Activated CD4-positive, alpha-beta T cell treated with anti-CD3 and anti-CD28 coated beads for 48 hours (primary cell): ENCODE measurements at regions not wholly inside any gene's neighbourhood (a gene's known extent, or its start where the extent isn't known, plus 50 kb on each side); places are given as distances from the start of the nearest gene placed in this dataset.
"Not testable (repeated sequence)": the region's sequence is repeated elsewhere in the genome, so short reads cannot be mapped to it uniquely, and the experiment has no call there.

Experiments used
- DNase-seq: peaks from one replicate; pipeline ENCODE4 v3.0.0-alpha.2; 2020

GRCh38 chr11:19625438-19625837 lies 87.2 kb upstream of the NAV2 start:
- DNase-seq: no peak

GRCh38 chr11:19617696-19618523 lies 94.7 kb upstream of the NAV2 start:
- no peak for DNase-seq

- no peak for DNase-seq
These were observed 97.1 kb upstream of the NAV2 start for GRCh38 chr11:19615341-19616183.

- DNase-seq: no peak
These were observed 98.2 kb upstream of the NAV2 start for GRCh38 chr11:19614370-19614940.

- DNase-seq: not testable (repeated sequence)
These were observed 100.6 kb upstream of the NAV2 start for GRCh38 chr11:19612025-19612424.

GRCh38 chr11:19607656-19608360 lies 104.8 kb upstream of the NAV2 start:
- no peak for DNase-seq

GRCh38 chr11:19606856-19607655 lies 105.6 kb upstream of the NAV2 start:
- DNase-seq: no peak

- no peak for DNase-seq
These were observed 106.9 kb upstream of the NAV2 start for GRCh38 chr11:19605520-19606371.

- no peak for DNase-seq
These were observed 107.8 kb upstream of the NAV2 start for GRCh38 chr11:19604679-19605375.

GRCh38 chr11:19603771-19604170 lies 108.9 kb upstream of the NAV2 start:
- DNase-seq: no peak

- DNase-seq: no peak
These were observed 109.7 kb upstream of the NAV2 start for GRCh38 chr11:19602891-19603290.

- DNase-seq: no peak
These were observed 110.2 kb upstream of the NAV2 start for GRCh38 chr11:19602406-19602805.

- no peak for DNase-seq
These were observed 111.4 kb upstream of the NAV2 start for GRCh38 chr11:19601235-19601634.

- DNase-seq: no peak
These were observed 113.0 kb upstream of the NAV2 start for GRCh38 chr11:19599681-19600080.

GRCh38 chr11:19598876-19599486 lies 113.7 kb upstream of the NAV2 start:
- DNase-seq: no peak

- DNase-seq: no peak
These were observed 114.2 kb upstream of the NAV2 start for GRCh38 chr11:19598456-19598855.

- DNase-seq: no peak
These were observed 114.8 kb upstream of the NAV2 start for GRCh38 chr11:19597876-19598275.

- no peak for DNase-seq
These were observed 115.4 kb upstream of the NAV2 start for GRCh38 chr11:19597206-19597605.

GRCh38 chr11:19595840-19596751 lies 116.5 kb upstream of the NAV2 start:
- DNase-seq: no peak
